Activated gamma-delta T cell (primary cell): ENCODE measurements at regions not wholly inside any gene's neighbourhood (a gene's known extent, or its start where the extent isn't known, plus 50 kb on each side); places are given as distances from the start of the nearest gene placed in this dataset.
"Not testable (repeated sequence)": the region's sequence is repeated elsewhere in the genome, so short reads cannot be mapped to it uniquely, and the experiment has no call there.

Experiments used
- DNase-seq: peaks from one replicate; lab custom pipeline; 2025; lab: John Stamatoyannopoulos, UW

- no peak for DNase-seq
Measured at GRCh38 chr6:139962654-139963347, 588.4 kb upstream of the CITED2 start.

GRCh38 chr6:139961190-139961589 lies 586.7 kb upstream of the CITED2 start:
- DNase-seq, result no peak

GRCh38 chr6:139960671-139961070 lies 586.2 kb upstream of the CITED2 start:
- no peak for DNase-seq

DNA sequence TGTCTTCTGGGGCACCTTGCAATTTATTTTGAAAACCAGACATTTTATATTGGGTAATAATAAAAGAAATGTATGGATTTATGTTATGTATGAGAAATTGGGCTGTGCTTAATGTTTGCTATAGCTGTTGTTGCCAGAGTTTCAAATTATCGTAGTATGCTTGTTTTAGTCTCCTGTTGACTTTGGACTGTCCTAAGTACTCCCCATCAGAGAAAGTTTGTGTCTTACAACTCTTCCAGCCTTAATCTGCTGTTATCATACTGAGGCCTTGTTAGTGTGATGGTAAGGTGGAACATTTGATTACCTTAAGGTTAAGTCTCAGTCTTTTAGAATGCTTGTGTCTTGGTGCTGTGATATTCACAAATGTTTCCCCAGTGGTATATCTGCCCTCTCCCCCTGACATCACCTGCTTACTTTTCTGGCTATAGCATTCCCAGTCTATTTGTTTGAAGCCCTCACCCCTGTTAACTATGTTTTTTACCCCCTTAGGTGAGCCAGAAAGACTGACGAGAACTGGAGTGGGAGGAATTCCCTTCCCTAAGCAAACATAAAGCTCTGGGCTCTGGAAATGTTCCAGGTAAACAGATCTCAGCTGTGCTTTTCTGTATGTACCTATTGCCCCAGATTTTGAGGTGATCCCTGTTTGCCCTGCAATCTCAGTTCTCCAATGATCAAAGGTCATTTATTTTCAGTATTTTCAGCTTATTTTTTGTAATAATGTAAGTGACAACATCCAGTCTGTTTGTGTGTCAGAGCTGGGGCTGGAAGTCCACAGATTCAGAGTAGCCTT lies 581.1 kb upstream of the CITED2 start:
- DNase-seq, result no peak

DNA sequence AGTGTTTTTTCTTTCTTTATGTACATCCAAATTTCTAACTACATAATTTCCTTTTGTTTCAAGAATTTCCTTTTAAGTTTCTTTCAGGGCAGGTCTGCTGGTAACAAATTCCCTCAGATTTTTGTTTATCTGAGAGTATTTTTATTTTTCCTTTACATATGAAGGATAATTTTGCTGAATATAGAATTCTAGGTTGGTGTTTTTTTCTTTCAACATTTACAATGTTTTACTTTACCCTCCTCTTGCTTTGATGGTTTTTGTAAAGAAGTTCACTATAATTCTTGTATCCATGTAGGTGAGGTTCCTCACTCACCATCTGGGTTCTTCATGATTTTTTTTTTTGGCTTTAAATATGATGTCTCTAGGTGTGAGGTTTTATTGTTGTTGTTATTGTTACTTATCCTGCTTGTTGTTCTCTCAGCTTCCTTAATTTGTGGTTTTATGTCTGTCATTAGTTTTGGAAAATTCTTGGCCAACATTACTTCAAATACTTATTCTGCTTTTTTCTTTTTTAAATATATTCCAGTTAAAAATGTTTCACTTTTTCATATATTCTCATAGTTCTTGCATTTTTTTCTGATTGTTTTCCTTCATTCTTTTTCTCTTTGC lies 580.1 kb upstream of the CITED2 start:
- DNase-seq, result no peak

DNA sequence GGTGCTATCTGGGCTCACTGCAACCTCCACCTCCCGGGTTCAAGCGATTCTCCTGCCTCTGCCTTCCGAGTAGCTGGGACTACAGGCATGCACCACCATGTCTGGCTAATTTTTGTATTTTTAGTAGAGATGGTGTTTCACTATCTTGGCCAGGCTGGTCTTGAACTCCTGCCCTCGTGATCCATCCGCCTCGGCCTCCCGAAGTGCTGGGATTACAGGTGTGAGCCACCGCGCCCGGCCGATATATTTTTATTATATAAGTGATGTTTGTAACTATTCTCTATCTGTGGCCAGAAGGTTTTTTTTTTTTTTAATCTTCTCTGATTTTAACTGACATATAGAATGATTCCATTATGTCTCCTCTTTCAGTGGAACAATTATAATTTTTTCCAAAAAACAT lies 579.3 kb upstream of the CITED2 start:
- not testable (repeated sequence) for DNase-seq

- DNase-seq, result no peak
Measured at GRCh38 chr6:139951172-139951571, 576.7 kb upstream of the CITED2 start.

DNA sequence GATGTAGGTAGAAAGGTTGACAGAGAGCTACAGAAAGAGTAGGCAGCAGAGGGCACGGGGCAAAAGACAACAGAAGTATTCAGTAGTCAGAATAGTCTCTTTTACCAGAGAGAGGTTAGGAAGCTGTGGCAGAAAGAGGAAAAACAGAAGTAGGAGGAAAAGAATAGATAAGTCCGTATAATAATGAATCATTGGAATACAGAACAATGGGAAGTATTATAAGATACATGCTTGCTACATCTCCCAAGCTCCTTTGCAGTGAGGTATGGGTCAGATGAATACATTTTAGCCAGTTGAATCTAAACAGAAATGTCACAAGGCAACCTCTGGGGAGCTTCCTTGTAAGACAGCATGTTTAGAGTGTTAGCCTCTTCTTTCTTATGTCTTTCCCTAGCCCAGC lies 570.5 kb upstream of the CITED2 start:
- DNase-seq, result no peak

DNA sequence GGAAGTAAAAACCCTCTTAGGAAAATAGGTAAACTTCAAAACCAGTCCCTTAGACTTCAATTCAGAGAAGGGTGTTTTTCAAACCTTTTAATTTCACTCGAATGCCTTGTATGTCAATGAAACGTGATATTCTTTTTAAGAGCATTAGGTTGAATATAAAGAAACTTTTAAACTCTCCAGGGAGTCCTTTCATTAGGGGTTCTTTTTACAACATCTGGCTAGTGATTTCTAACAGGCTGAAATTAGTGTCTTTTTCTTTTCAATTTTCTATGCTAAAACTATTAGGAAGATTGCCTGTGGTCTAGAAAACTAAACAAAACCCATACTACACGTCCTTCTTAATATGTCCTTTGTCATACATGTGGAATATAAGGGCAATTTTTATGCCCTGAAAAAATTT lies 569.7 kb upstream of the CITED2 start:
- no peak for DNase-seq

DNA sequence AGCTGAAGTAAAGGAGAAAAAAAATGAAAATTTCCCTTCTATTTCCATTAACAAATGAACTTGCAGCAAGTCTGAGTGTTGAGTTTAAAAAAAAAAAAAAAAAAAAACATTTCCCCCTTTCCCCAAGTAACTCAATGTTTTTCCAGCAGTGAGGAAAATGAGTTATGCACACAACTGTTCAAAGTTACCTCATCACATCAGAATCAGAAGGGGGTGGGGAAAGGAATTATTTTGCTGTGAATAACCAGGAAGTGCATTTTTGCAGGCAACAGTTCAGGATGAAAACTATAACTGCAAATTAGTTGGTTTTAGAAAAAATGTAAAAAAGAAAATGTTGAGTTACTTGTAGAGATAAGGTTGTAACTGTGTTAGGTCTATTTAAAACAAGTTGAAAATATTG lies 568.9 kb upstream of the CITED2 start:
- DNase-seq, result no peak

- DNase-seq, result no peak
Measured at GRCh38 chr6:139942331-139942730, 567.9 kb upstream of the CITED2 start.

DNA sequence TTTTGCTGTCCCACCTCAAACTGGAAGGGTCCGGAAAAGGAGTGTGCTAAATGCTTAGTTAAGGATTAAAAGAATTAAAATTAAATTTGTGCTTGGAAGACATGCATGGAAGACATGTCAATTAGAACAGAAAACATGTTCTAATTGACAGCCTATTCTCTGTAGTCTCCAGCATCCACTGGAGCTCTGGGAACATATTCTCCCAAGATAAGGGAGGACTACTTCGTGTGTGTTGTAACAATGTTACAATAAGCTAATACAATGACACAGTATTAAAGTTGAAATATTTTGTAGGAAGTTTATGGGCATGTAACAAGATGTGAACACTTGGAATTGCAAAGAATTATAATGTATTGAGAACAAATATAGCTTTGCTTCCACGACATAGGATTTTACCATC lies 567.4 kb upstream of the CITED2 start:
- no peak for DNase-seq

DNA sequence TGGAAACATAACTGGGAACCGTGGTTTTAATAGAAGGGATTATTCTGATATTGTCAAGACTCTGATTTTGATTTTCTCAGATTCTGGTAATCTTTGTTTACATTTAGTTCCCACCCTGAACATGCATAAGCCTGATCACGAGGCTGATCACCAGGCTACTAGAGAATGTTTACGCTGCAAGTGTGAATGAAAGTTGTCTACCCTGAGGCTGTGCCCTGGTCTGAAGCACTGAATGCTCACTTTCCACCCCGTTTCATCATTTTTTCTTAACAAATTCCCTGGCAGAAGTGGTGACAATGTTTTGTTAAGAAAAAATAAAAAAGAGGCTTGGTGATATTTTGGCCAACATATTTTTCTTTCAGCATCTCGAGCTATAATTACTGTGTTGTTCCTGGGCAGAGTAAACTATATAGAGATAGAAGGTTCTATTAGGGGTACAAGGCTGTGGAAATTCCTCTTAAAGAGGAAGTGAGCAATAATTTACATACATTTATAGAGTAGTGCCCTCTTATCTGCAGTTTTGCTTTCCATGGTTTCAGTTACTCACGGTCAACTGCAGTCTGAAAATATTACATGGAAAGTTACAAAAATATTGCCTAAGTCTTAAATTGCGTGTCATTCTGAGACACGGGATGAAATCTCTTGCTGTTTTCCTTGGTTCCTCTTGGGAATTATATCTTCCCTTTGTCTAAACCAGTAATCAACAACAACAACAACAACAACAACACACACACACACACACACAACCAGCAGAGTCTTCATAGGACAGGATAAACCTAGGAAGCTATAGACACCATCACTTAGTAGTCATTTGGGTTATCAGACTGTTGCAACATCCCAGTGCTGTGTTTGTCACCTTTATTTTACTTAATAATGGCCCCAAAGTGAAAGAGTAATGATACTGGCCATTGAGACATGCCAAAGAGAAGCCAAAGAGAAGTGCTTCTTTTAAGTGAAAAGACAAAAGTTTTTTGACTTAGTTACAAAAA lies 566.6 kb upstream of the CITED2 start:
- DNase-seq, result no peak

DNA sequence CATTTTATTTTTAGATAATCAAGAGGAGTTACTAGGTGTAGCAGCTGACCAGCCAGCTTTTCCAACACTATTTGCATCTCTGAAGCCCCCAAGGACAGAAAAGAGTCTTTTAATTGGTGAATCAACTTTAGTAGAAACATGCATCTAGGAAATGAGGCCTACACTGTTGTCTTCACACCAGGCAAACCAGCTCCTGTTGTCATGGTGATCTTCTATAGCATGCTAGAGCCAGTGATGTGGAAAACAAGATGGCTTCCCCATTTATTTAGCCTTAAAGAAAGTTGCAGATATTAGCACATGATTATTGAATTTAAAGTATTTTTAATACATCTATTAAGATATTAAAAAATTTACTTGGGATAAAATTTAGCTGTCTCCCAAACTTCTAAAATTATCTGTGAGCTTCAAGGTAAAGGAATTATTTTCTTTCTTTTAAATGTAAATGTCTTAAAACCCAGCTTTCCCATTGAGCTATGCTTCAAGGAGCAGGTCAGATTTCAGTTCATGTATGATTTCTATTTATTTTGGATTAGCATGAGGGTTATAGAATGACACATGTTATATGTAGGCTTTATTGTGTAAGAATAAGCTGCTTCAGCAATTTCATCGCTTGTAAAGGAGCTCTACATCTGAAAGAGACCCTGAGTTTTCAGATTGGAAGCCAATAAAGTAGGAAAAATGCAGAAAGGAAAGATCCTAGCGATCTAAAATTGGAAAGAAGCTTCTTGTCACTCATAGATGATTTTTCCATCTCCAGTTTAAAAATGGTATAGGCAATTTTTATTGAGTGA lies 564.9 kb upstream of the CITED2 start:
- no peak for DNase-seq

DNA sequence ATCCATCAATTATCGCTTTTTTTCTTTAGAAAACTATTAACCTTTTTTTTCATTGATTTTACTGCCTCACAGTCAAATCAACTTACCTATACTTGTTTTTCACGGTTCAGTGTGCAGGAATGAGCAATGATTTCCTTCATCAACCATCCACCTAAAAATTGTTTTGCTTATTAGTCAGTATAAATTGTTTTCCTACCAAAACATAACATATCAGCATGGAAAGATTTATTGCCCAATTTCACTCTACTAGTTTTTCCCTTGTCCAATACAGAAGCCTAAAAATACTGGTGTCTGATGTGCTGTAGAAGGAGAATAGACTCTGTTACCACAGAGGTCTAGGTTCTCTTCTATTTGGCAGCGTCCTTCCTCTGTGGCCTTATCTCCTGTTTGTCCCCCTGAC lies 558.2 kb upstream of the CITED2 start:
- no peak for DNase-seq

DNA sequence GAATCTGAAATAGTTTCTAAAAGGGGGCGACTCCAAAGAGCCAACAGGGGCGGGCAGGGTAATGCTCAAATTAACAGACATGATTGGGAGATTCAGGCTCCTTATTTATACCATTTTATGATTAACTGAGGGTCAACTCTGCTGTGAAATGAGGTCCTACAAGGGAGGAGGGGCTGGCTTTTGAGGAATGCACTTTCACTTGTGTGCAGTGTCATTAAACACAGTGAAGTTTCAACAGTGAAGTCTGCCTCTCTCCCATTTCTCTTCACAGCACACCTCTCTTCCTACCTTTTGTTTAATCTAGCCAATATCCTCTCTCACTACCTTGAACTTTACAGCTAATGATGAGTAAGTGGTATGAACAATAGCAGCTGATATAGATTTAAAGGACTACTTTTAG lies 557.3 kb upstream of the CITED2 start:
- DNase-seq, result no peak

DNA sequence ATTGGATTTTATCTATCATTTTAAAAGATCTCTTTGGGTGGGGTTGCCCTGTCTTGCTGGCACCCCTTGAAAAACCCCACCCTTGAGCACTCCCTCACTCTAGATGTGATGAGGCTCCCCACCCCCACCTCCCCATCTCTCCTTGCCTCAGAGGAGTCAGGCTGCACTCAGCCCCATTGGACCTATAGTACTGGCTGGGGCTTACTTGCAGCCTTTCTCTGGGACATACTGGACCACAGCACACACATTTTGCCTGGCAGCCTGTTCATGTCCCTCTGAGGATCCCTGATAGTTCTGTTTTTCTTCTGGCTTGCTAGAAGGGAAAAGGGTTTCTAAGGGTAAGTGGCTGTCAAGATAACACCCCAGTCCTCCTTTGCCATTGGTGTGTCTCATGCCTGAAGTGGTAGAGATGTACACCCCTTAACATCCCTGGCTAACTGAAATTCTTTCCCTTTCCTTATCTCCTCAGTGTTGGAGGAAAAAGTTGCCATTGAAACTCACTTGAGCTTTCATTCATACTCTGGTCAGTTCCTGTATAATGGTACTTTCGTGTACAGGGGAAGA lies 553.4 kb upstream of the CITED2 start:
- no peak for DNase-seq

DNA sequence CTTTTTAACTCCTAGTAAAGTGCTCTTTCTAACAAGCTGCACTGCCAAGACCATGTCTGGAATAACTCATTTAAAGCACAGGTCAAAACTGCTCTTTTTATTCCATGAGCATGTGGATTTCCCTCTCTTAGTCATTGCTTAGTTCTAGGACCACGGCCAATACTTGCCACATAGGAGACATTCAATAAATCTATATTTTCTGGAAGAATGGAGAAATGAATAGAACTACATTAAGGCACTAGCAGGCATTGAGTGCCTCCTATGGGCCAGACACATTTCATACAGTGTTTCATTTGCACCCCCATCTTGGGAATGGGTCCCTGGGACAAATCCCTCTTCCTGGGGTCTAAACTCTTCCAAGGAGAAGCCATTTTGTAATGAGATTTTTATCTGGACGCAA lies 552.8 kb upstream of the CITED2 start:
- no peak for DNase-seq

DNA sequence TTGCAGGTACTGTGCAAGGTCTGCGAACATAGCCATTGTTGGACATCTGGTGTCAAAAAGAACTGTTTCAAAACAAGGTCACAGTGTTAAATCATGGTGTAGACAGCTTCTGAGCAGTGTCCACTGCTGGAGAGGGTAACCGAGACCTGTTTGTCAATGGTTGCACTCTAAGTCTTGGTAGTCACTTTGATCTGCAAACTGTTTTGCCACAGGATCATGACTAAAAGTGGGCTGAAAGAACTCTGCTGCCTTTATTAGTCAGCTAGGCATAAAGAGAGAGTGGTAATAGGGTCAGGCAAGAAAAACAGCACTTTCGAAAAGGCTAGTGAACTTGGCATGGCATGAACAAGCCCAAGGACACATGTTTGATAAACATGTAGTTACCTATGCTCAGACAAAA lies 552.3 kb upstream of the CITED2 start:
- no peak for DNase-seq

- DNase-seq, result no peak
Measured at GRCh38 chr6:139925894-139926641, 551.6 kb upstream of the CITED2 start.
